NT2/D1 (cell line): ENCODE measurements at regions not wholly inside any gene's neighbourhood (a gene's known extent, or its start where the extent isn't known, plus 50 kb on each side); places are given as distances from the start of the nearest gene placed in this dataset.

Experiments
- SUZ12 ChIP-seq: IDR thresholded peaks from 2 replicates; pipeline ENCODE4 v1.6.1; 2011; ENCODE audit not compliant: insufficient read length, insufficient read depth; ENCODE audit errors: extremely low read depth
- YY1 ChIP-seq: IDR thresholded peaks from 2 replicates; pipeline ENCODE4 v1.6.1; 2011; ENCODE audit not compliant: insufficient read length, insufficient read depth
- ZNF274 ChIP-seq: IDR thresholded peaks from 2 replicates; pipeline ENCODE4 v1.6.1; 2011; ENCODE audit warnings: mild to moderate bottlenecking, low read depth, low read length

GRCh38 chr10:55051515-55051914 is 250.5 kb upstream of the PCDH15 start:
- TF ChIP-seq ZNF274 (no peak), SUZ12 (no peak), YY1 (no peak)
